ENCODE measurements at regions not wholly inside any gene's neighbourhood (a gene's known extent, or its start where the extent isn't known, plus 50 kb on each side); places are given as distances from the start of the nearest gene placed in this dataset.

- ATAC-seq (no peak), DNase-seq (no peak)
- H3K36me3 ChIP-seq = no peaks in the 10 kb centered on the region
- no peak overlapping the region for H3K4me3 ChIP-seq
- TF ChIP-seq CTCF (IDR thresholded peaks at IDR 0.05) = no peak
- no peaks in the 10 kb centered on the region for H3K9me3 ChIP-seq
- no peaks in the 10 kb centered on the region for H3K27me3 ChIP-seq (ENCODE audit: low read depth)
- no peaks in the 10 kb centered on the region for H3K4me1 ChIP-seq
- no peak overlapping the region for H3K27ac ChIP-seq
- intact Hi-C loops (cut with DNase I) = no loop called here
These were observed 860.3 kb upstream of the SEMA6D start for GRCh38 chr15:46856839-46857502.

- Histone ChIP-seq H3K27ac (no peak overlapping the region), H3K4me1 (no peaks in the 10 kb centered on the region), H3K36me3 (no peaks in the 10 kb centered on the region), H3K27me3 (ENCODE audit: low read depth) (no peaks in the 10 kb centered on the region), H3K4me3 (no peak overlapping the region), H3K9me3 (no peaks in the 10 kb centered on the region)
- DNase-seq (no peak), ATAC-seq (no peak)
- intact Hi-C loops (cut with DNase I) = no loop called here
- TF ChIP-seq CTCF (IDR thresholded peaks at IDR 0.05) = no peak
These were observed 859.2 kb upstream of the SEMA6D start for GRCh38 chr15:46858150-46858549.

GRCh38 chr15:46861796-46862195 is 855.5 kb upstream of the SEMA6D start:
- H3K4me1 ChIP-seq = no peaks in the 10 kb centered on the region
- no peak for ATAC-seq
- no peaks in the 10 kb centered on the region for H3K9me3 ChIP-seq
- TF ChIP-seq CTCF (IDR thresholded peaks at IDR 0.05) = no peak
- intact Hi-C loops (cut with DNase I) = no loop called here
- no peaks in the 10 kb centered on the region for H3K36me3 ChIP-seq
- no peak overlapping the region for H3K27ac ChIP-seq
- DNase-seq = no peak
- no peaks in the 10 kb centered on the region for H3K27me3 ChIP-seq (ENCODE audit: low read depth)
- no peak overlapping the region for H3K4me3 ChIP-seq

- ATAC-seq (no peak), DNase-seq (no peak)
- TF ChIP-seq CTCF (IDR thresholded peaks at IDR 0.05) = no peak
- Histone ChIP-seq H3K4me1 (no peaks in the 10 kb centered on the region), H3K4me3 (no peak overlapping the region), H3K9me3 (no peaks in the 10 kb centered on the region), H3K27ac (no peak overlapping the region), H3K36me3 (no peaks in the 10 kb centered on the region), H3K27me3 (ENCODE audit: low read depth) (no peaks in the 10 kb centered on the region)
- intact Hi-C loops (cut with DNase I) = no loop called here
These were observed 852.1 kb upstream of the SEMA6D start for GRCh38 chr15:46865155-46865554.

- intact Hi-C loops (cut with DNase I) = no loop called here
- ATAC-seq (no peak), DNase-seq (no peak)
- TF ChIP-seq CTCF (IDR thresholded peaks at IDR 0.05) = no peak
- Histone ChIP-seq H3K36me3 (no peaks in the 10 kb centered on the region), H3K4me3 (no peak overlapping the region), H3K9me3 (no peaks in the 10 kb centered on the region), H3K27ac (no peak overlapping the region), H3K4me1 (no peaks in the 10 kb centered on the region), H3K27me3 (ENCODE audit: low read depth) (no peaks in the 10 kb centered on the region)
These were observed 844.9 kb upstream of the SEMA6D start for GRCh38 chr15:46872286-46872980.

Measured in lower lobe of right lung (tissue), 2 donors.